ENCODE measurements at regions not wholly inside any gene's neighbourhood (a gene's known extent, or its start where the extent isn't known, plus 50 kb on each side); places are given as distances from the start of the nearest gene placed in this dataset.

- ATAC-seq (no peak), DNase-seq (no peak)
- no peak overlapping the region for H3K4me3 ChIP-seq (ENCODE audit: low read length)
- H3K27ac Mint-ChIP-seq: no peak overlapping the region
- peaks cover 12 to 25% of the 10 kb centered on the region in 2 donors for H3K9me3 Mint-ChIP-seq
- H3K4me3 Mint-ChIP-seq: no peak overlapping the region
- no peaks in the 10 kb centered on the region for H3K4me1 Mint-ChIP-seq
- H3K36me3 Mint-ChIP-seq: peaks cover 11% of the 10 kb centered on the region
- H3K36me3 ChIP-seq (ENCODE audit: control insufficient read depth, insufficient read depth, low read length): no peaks in the 10 kb centered on the region
- no peaks in the 10 kb centered on the region for H3K27me3 ChIP-seq (ENCODE audit: control insufficient read depth, insufficient read depth, low read length)
- 80% methylated on average over 5 of the region's 5 CpGs for WGBS (ENCODE audit: insufficient coverage)
- H3K27me3 Mint-ChIP-seq (ENCODE audit: low read depth in 2 of 2): no peaks in the 10 kb centered on the region
- H3K4me1 ChIP-seq (ENCODE audit: control insufficient read depth, insufficient read depth, low read length): no peaks in the 10 kb centered on the region
- intact Hi-C loops (cut with micrococcal nuclease): no loop called here
- H3K27ac ChIP-seq (ENCODE audit: low read length): no peak overlapping the region
- TF ChIP-seq CTCF (IDR thresholded peaks at IDR 0.05): no peak
- peaks cover 62% of the 10 kb centered on the region for H3K9me3 ChIP-seq (ENCODE audit: control insufficient read depth, insufficient read depth, low read length)
These were observed 64.3 kb upstream of the ZNF716 start for GRCh38 chr7:57385668-57386067.

- no peaks in the 10 kb centered on the region for H3K27me3 ChIP-seq (ENCODE audit: control insufficient read depth, insufficient read depth, low read length)
- ATAC-seq (no peak), DNase-seq (no peak)
- Mint-ChIP-seq H3K27me3 (ENCODE audit: low read depth in 2 of 2) (no peaks in the 10 kb centered on the region), H3K4me1 (no peaks in the 10 kb centered on the region), H3K36me3 (no peaks in the 10 kb centered on the region), H3K27ac (no peak overlapping the region), H3K9me3 (peaks cover 9 to 16% of the 10 kb centered on the region in 2 donors), H3K4me3 (no peak overlapping the region)
- no peaks in the 10 kb centered on the region for H3K4me1 ChIP-seq (ENCODE audit: control insufficient read depth, insufficient read depth, low read length)
- TF ChIP-seq CTCF (IDR thresholded peaks at IDR 0.05): no peak
- WGBS (ENCODE audit: insufficient coverage): 74% methylated on average over 7 of the region's 7 CpGs
- H3K36me3 ChIP-seq (ENCODE audit: control insufficient read depth, insufficient read depth, low read length): no peaks in the 10 kb centered on the region
- intact Hi-C loops (cut with micrococcal nuclease): no loop called here
- H3K27ac ChIP-seq (ENCODE audit: low read length): no peak overlapping the region
- H3K9me3 ChIP-seq (ENCODE audit: control insufficient read depth, insufficient read depth, low read length): peaks cover 53% of the 10 kb centered on the region
- no peak overlapping the region for H3K4me3 ChIP-seq (ENCODE audit: low read length)
These were observed 61.2 kb upstream of the ZNF716 start for GRCh38 chr7:57388761-57389160.

- no peaks in the 10 kb centered on the region for H3K36me3 ChIP-seq (ENCODE audit: control insufficient read depth, insufficient read depth, low read length)
- H3K27ac ChIP-seq (ENCODE audit: low read length): no peak overlapping the region
- 92% methylated on average over 14 of the region's 14 CpGs for WGBS (ENCODE audit: insufficient coverage)
- Mint-ChIP-seq H3K4me3 (no peak overlapping the region), H3K9me3 (peaks cover 12 to 21% of the 10 kb centered on the region in 2 donors), H3K27ac (no peak overlapping the region), H3K36me3 (peaks cover 14% of the 10 kb centered on the region), H3K27me3 (ENCODE audit: low read depth in 2 of 2) (no peaks in the 10 kb centered on the region), H3K4me1 (no peaks in the 10 kb centered on the region)
- no peaks in the 10 kb centered on the region for H3K4me1 ChIP-seq (ENCODE audit: control insufficient read depth, insufficient read depth, low read length)
- no peaks in the 10 kb centered on the region for H3K27me3 ChIP-seq (ENCODE audit: control insufficient read depth, insufficient read depth, low read length)
- peaks cover 38% of the 10 kb centered on the region for H3K9me3 ChIP-seq (ENCODE audit: control insufficient read depth, insufficient read depth, low read length)
- intact Hi-C loops (cut with micrococcal nuclease): no loop called here
- no peak overlapping the region for H3K4me3 ChIP-seq (ENCODE audit: low read length)
- TF ChIP-seq CTCF (IDR thresholded peaks at IDR 0.05): no peak
- DNase-seq (no peak), ATAC-seq (no peak)
These were observed 51.4 kb upstream of the ZNF716 start for GRCh38 chr7:57398548-57398947.

- Histone ChIP-seq H3K4me3 (ENCODE audit: low read length) (no peak overlapping the region), H3K4me1 (ENCODE audit: control insufficient read depth, insufficient read depth, low read length) (no peaks in the 10 kb centered on the region), H3K27ac (ENCODE audit: low read length) (no peak overlapping the region), H3K9me3 (ENCODE audit: control insufficient read depth, insufficient read depth, low read length) (peaks cover 44% of the 10 kb centered on the region), H3K36me3 (ENCODE audit: control insufficient read depth, insufficient read depth, low read length) (no peaks in the 10 kb centered on the region), H3K27me3 (ENCODE audit: control insufficient read depth, insufficient read depth, low read length) (no peaks in the 10 kb centered on the region)
- DNase-seq: no peak
- no peak overlapping the region for H3K4me3 Mint-ChIP-seq
- intact Hi-C loops (cut with micrococcal nuclease): no loop called here
- peaks cover 14% of the 10 kb centered on the region for H3K36me3 Mint-ChIP-seq
- 78% methylated on average over 6 of the region's 6 CpGs for WGBS (ENCODE audit: insufficient coverage)
- H3K4me1 Mint-ChIP-seq: no peaks in the 10 kb centered on the region
- H3K27ac Mint-ChIP-seq: no peak overlapping the region
- no peak for ATAC-seq
- no peak for TF ChIP-seq CTCF (IDR thresholded peaks at IDR 0.05)
- H3K27me3 Mint-ChIP-seq (ENCODE audit: low read depth in 2 of 2): no peaks in the 10 kb centered on the region
- H3K9me3 Mint-ChIP-seq: peaks cover 10 to 19% of the 10 kb centered on the region in 2 donors
These were observed 50.6 kb upstream of the ZNF716 start for GRCh38 chr7:57399251-57399940.
